SK-N-SH (cell line): ENCODE measurements at regions not wholly inside any gene's neighbourhood (a gene's known extent, or its start where the extent isn't known, plus 50 kb on each side); places are given as distances from the start of the nearest gene placed in this dataset.

Source experiments
- CTCF ChIA-PET: fragments of 300-600, 350-600 bp; formaldehyde crosslinking; extraction: SDS; loops from one replicate; lab custom pipeline; 2021; lab: Yijun Ruan, JAX
- POLR2A ChIA-PET: fragments of 350-600 bp; sonication (Branson Sonifier 250); formaldehyde crosslinking; extraction: SDS; loops from one replicate; lab custom pipeline; 2020; ENCODE audit warnings: antibody characterized with exemption, inconsistent platforms; lab: Yijun Ruan, JAX
- DNase-seq: peaks from one replicate; pipeline ENCODE4 v3.0.0; 2012
- H2AFZ ChIP-seq: fragments of 200-600 bp; sonication (generic); 2 replicates; pipeline ENCODE4 v1.8.1; 2016; ENCODE audit warnings: antibody characterized with exemption, mild to moderate bottlenecking, low read depth
- H3F3A ChIP-seq: fragments of 200-600 bp; sonication (generic); replicated peaks from 2 replicates; pipeline ENCODE3; 2016; ENCODE audit warnings: antibody characterized with exemption, mild to moderate bottlenecking; ENCODE audit not compliant: insufficient read depth
- H3K27ac ChIP-seq, 2 experiments: fragments of 200-500 bp in 1 of 2; fragments of 200-600 bp in 1 of 2; sonication (Bioruptor generic) in 1 of 2; sonication (generic), shearing (Covaris generic) in 1 of 2; 2 replicates each; pipeline versions ENCODE4 v1.5.1 to v1.6.1; 2014 to 2016; ENCODE audit warnings: low read depth in 2 of 2, inconsistent platforms in 1 of 2, low read length in 1 of 2, mild to moderate bottlenecking in 1 of 2, mixed read lengths in 1 of 2
- H3K27me3 ChIP-seq: fragments of 200-600 bp; sonication (generic), shearing (Covaris generic); 2 replicates; pipeline ENCODE4 v1.6.1; 2016; ENCODE audit warnings: mixed run types; ENCODE audit not compliant: insufficient read depth
- H3K36me3 ChIP-seq, 2 experiments: fragments of 200-500 bp in 1 of 2; fragments of 200-600 bp in 1 of 2; sonication (Bioruptor generic) in 1 of 2; sonication (generic) in 1 of 2; replicated peaks in 1 of 2; 2 replicates each; pipeline versions ENCODE3 to v1.5.1; 2014 to 2016; ENCODE audit warnings: low read length in 1 of 2, mild to moderate bottlenecking in 1 of 2; ENCODE audit not compliant: insufficient read depth in 2 of 2, control insufficient read depth in 1 of 2
- H3K4me1 ChIP-seq, 2 experiments: fragments of 200-500 bp in 1 of 2; fragments of 200-600 bp in 1 of 2; sonication (Bioruptor generic) in 1 of 2; sonication (generic), shearing (Covaris generic) in 1 of 2; 2 replicates each; pipeline versions ENCODE4 v1.5.1 to v1.6.1; 2014 to 2016; ENCODE audit warnings: low read depth in 1 of 2, low read length in 1 of 2, mixed run types in 1 of 2; ENCODE audit not compliant: insufficient read depth in 2 of 2, control insufficient read depth in 1 of 2
- H3K4me2 ChIP-seq: fragments of 200-600 bp; sonication (generic), shearing (Covaris generic); 2 replicates; pipeline ENCODE4 v1.6.1; 2017; ENCODE audit warnings: mixed run types
- H3K4me3 ChIP-seq, 2 experiments: fragments of 200-500 bp in 1 of 2; fragments of 200-600 bp in 1 of 2; sonication (Bioruptor generic) in 1 of 2; sonication (generic), shearing (Covaris generic) in 1 of 2; 2 replicates each; pipeline versions ENCODE4 v1.5.1 to v1.8.1; 2014 to 2016; ENCODE audit warnings: low read depth in 2 of 2, inconsistent platforms in 1 of 2, low read length in 1 of 2, mild to moderate bottlenecking in 1 of 2, mixed read lengths in 1 of 2, moderate library complexity in 1 of 2
- H3K79me2 ChIP-seq: fragments of 200-600 bp; sonication (generic); 2 replicates; pipeline ENCODE4 v1.8.1; 2017; ENCODE audit warnings: mild to moderate bottlenecking; ENCODE audit not compliant: insufficient read depth
- H3K9ac ChIP-seq: fragments of 200-600 bp; sonication (generic); 2 replicates; pipeline ENCODE4 v1.6.1; 2017; ENCODE audit warnings: mixed run types
- H3K9me2 ChIP-seq: fragments of 200-600 bp; sonication (generic); 2 replicates; pipeline ENCODE4 v1.6.1; 2017; ENCODE audit warnings: mixed run types
- H3K9me3 ChIP-seq: fragments of 200-600 bp; sonication (generic); 2 replicates; pipeline ENCODE4 v1.6.1; 2017; ENCODE audit warnings: mixed run types, mild to moderate bottlenecking, moderate library complexity
- H4K20me1 ChIP-seq: fragments of 200-600 bp; sonication (generic); 2 replicates; pipeline ENCODE4 v1.6.1; 2017; ENCODE audit warnings: mild to moderate bottlenecking, mixed run types; ENCODE audit not compliant: insufficient read depth
- CHD2 ChIP-seq: fragments of 150-350 bp; IDR thresholded peaks from 2 replicates; pipeline ENCODE4 v1.6.1; 2018; ENCODE audit warnings: low read length; ENCODE audit not compliant: partially characterized antibody
- CTCF ChIP-seq: fragments of 200-600 bp; sonication (generic); IDR thresholded peaks from 2 replicates; pipeline ENCODE4 v1.6.1; 2017; ENCODE audit warnings: antibody characterized with exemption, mild to moderate bottlenecking, moderate library complexity
- EP300 ChIP-seq, 2 experiments: IDR thresholded peaks; 2 replicates each; pipeline versions ENCODE4 v1.4.0 to v1.6.1; 2012; ENCODE audit warnings: borderline replicate concordance in 1 of 2, low read depth in 1 of 2, low read length in 1 of 2
- EZH2phosphoT487 ChIP-seq: fragments of 200-600 bp; sonication (generic); IDR thresholded peaks from 2 replicates; pipeline ENCODE4 v1.6.1; 2017; ENCODE audit warnings: low read depth, mixed run types, mild to moderate bottlenecking, antibody characterized with exemption, moderate library complexity, borderline replicate concordance
- FOXJ3 ChIP-seq: sonication (generic); formaldehyde crosslinking; IDR thresholded peaks from 2 replicates; pipeline ENCODE4 v1.5.1; 2020; ENCODE audit warnings: mild to moderate bottlenecking, missing genetic modification reagents
- FOXM1 ChIP-seq: IDR thresholded peaks from 2 replicates; pipeline ENCODE4 v1.4.0; 2012; ENCODE audit warnings: low read depth, mild to moderate bottlenecking
- GABPA ChIP-seq: IDR thresholded peaks from 2 replicates; pipeline ENCODE4 v1.4.0; 2012; ENCODE audit warnings: low read depth, mild to moderate bottlenecking
- IRF3 ChIP-seq: fragments of 150-350 bp; IDR thresholded peaks from 2 replicates; pipeline ENCODE4 v1.6.1; 2016; ENCODE audit warnings: mild to moderate bottlenecking, low read depth, low read length
- JUND ChIP-seq: IDR thresholded peaks from 2 replicates; pipeline ENCODE4 v1.4.0; 2012
- MAX ChIP-seq: IDR thresholded peaks from 2 replicates; pipeline ENCODE4 v1.4.0; 2012; ENCODE audit warnings: low read depth
- MEF2A ChIP-seq: IDR thresholded peaks from 2 replicates; pipeline ENCODE4 v1.4.0; 2012; ENCODE audit warnings: low read depth, borderline replicate concordance
- POLR2AphosphoS5 ChIP-seq: IDR thresholded peaks from 2 replicates; pipeline ENCODE4 v1.6.1; 2012; ENCODE audit warnings: low read depth, low read length
- RCOR1 ChIP-seq: fragments of 150-350 bp; IDR thresholded peaks from 2 replicates; pipeline ENCODE4 v1.6.1; 2017; ENCODE audit warnings: antibody characterized with exemption, low read length
- RXRA ChIP-seq: IDR thresholded peaks from 2 replicates; pipeline ENCODE4 v1.4.0; 2012; ENCODE audit warnings: low read depth, mild to moderate bottlenecking, borderline replicate concordance
- SMC3 ChIP-seq: IDR thresholded peaks from 2 replicates; pipeline ENCODE4 v1.6.1; 2012; ENCODE audit warnings: low read depth, low read length, improper control_type of control experiment
- TAF1 ChIP-seq: IDR thresholded peaks from 2 replicates; pipeline ENCODE4 v1.6.1; 2012; ENCODE audit warnings: low read depth, mild to moderate bottlenecking, low read length, moderate library complexity, borderline replicate concordance
- TCF12 ChIP-seq: IDR thresholded peaks from 2 replicates; pipeline ENCODE4 v1.4.0; 2012
- USF2 ChIP-seq: fragments of 150-350 bp; IDR thresholded peaks from 2 replicates; pipeline ENCODE4 v1.6.1; 2017; ENCODE audit warnings: antibody characterized with exemption, low read length, low read depth, borderline replicate concordance
- WGBS: methylation state at CpG from one replicate; pipeline ENCODE4 v1.1.6; 2017; ENCODE audit warnings: low lambda C conversion rate; 5-methylcytosine and 5-hydroxymethylcytosine counted together

GRCh38 chr9:31321256-31321655 lies 1063.2 kb upstream of the ACO1 start:
- WGBS = 80% methylated on average over 2 of the region's 6 CpGs
- CTCF ChIA-PET = interaction anchor here (0.7 kb wide), 1 partner anchor 12 kb away, joined by 3 read pairs; no protein-coding TSS in a partner anchor
- no peak overlapping the region for H3K4me3 ChIP-seq
- H3K4me2 ChIP-seq = no peak overlapping the region
- H3K9me3 ChIP-seq = no peaks in the 10 kb centered on the region
- H2AFZ ChIP-seq = no peak overlapping the region
- no peaks in the 10 kb centered on the region for H3K27me3 ChIP-seq
- no peak for DNase-seq
- no peaks in the 10 kb centered on the region for H3K9me2 ChIP-seq
- TF ChIP-seq RXRA (no peak), CTCF (no peak)
- no peaks in the 10 kb centered on the region for H4K20me1 ChIP-seq
- POLR2A ChIA-PET = no interaction called here
- no peak overlapping the region for H3K27ac ChIP-seq
- no peaks in the 10 kb centered on the region for H3K79me2 ChIP-seq
- no peak overlapping the region for H3K9ac ChIP-seq
- H3K4me1 ChIP-seq = no peaks in the 10 kb centered on the region; a peak in 1 of 4 replicates
- no peaks in the 10 kb centered on the region for H3K36me3 ChIP-seq
- no peaks in the 10 kb centered on the region for H3F3A ChIP-seq

GRCh38 chr9:31321686-31322085 lies 1062.8 kb upstream of the ACO1 start:
- whole genome bisulfite sequencing = 61% methylated on average over 2 of the region's 3 CpGs
- no peaks in the 10 kb centered on the region for H3K36me3 ChIP-seq
- H3K27ac ChIP-seq = no peak overlapping the region
- no peaks in the 10 kb centered on the region for H3K9me2 ChIP-seq
- H3K4me2 ChIP-seq = no peak overlapping the region
- H3K79me2 ChIP-seq = no peaks in the 10 kb centered on the region
- no peaks in the 10 kb centered on the region; a peak in 1 of 4 replicates for H3K4me1 ChIP-seq
- H3K27me3 ChIP-seq = no peaks in the 10 kb centered on the region
- H4K20me1 ChIP-seq = no peaks in the 10 kb centered on the region
- TF ChIP-seq EP300 (IDR thresholded peaks at IDR 0.05; ENCODE audit: borderline replicate concordance in 1 of 2, low read depth in 1 of 2, low read length in 1 of 2) = no peak
- no peak for TF ChIP-seq CHD2
- H3K9ac ChIP-seq = no peak overlapping the region
- H3F3A ChIP-seq = no peaks in the 10 kb centered on the region
- no peak overlapping the region for H3K4me3 ChIP-seq
- POLR2A ChIA-PET = no interaction called here
- H3K9me3 ChIP-seq = no peaks in the 10 kb centered on the region
- DNase-seq = no peak
- H2AFZ ChIP-seq = no peak overlapping the region
- CTCF ChIA-PET = interaction anchor here (0.7 kb wide), 1 partner anchor 12 kb away, joined by 3 read pairs; no protein-coding TSS in a partner anchor

- ChIA-PET POLR2A (no interaction called here), CTCF (no interaction called here)
- H3K4me1 ChIP-seq = no peaks in the 10 kb centered on the region; a peak in 1 of 4 replicates
- DNase-seq = no peak
- H4K20me1 ChIP-seq = no peaks in the 10 kb centered on the region
- no peaks in the 10 kb centered on the region for H3K79me2 ChIP-seq
- H3K4me3 ChIP-seq = no peak overlapping the region
- H3K27ac ChIP-seq = no peak overlapping the region
- no peaks in the 10 kb centered on the region for H3K27me3 ChIP-seq
- H2AFZ ChIP-seq = no peak overlapping the region; the same call in 1 of the 2 replicates
- H3K9ac ChIP-seq = no peak overlapping the region
- H3K36me3 ChIP-seq = no peaks in the 10 kb centered on the region
- H3K9me2 ChIP-seq = no peaks in the 10 kb centered on the region
- H3F3A ChIP-seq = no peaks in the 10 kb centered on the region
- H3K4me2 ChIP-seq = no peak overlapping the region
- WGBS = 59% methylated on average over 2 of the region's 2 CpGs
- H3K9me3 ChIP-seq = no peaks in the 10 kb centered on the region
- no peak for TF ChIP-seq CHD2
- TF ChIP-seq MEF2A = no peak
- no peak for TF ChIP-seq FOXM1
- no peak for TF ChIP-seq SMC3
- TF ChIP-seq EZH2phosphoT487 = no peak
- TF ChIP-seq FOXJ3 (CRISPR knock-in tag) = no peak
- no peak for TF ChIP-seq MAX
- TF ChIP-seq POLR2AphosphoS5 = no peak
- TF ChIP-seq RCOR1 = no peak
- no peak for TF ChIP-seq JUND
- no peak for TF ChIP-seq USF2
- no peak for TF ChIP-seq EP300 (IDR thresholded peaks at IDR 0.05; ENCODE audit: borderline replicate concordance in 1 of 2, low read depth in 1 of 2, low read length in 1 of 2)
- no peak for TF ChIP-seq IRF3
- no peak for TF ChIP-seq TAF1
- no peak for TF ChIP-seq GABPA
- TF ChIP-seq TCF12 = no peak
Observed at GRCh38 chr9:31323726-31324444, 1060.6 kb upstream of the ACO1 start.
